H9 (cell line): ENCODE measurements at regions not wholly inside any gene's neighbourhood (a gene's known extent, or its start where the extent isn't known, plus 50 kb on each side); places are given as distances from the start of the nearest gene placed in this dataset.

Experiments used
- DNase-seq: peaks from one replicate; pipeline ENCODE4 v3.0.0-alpha.2; 2017
- H2AFZ ChIP-seq: one replicate; pipeline ENCODE4 v1.6.1; 2013; ENCODE audit warnings: mild to moderate bottlenecking, low read length, control low read depth, moderate library complexity
- H2AK5ac ChIP-seq: 2 replicates; pipeline ENCODE4 v1.6.1; 2013; ENCODE audit warnings: low read length, control low read depth, mixed read lengths; ENCODE audit not compliant: insufficient read length
- H2BK120ac ChIP-seq: one replicate; pipeline ENCODE4 v1.6.1; 2013; ENCODE audit warnings: low read depth, mild to moderate bottlenecking, low read length, control low read depth, inconsistent platforms; ENCODE audit not compliant: poor library complexity, severe bottlenecking
- H2BK12ac ChIP-seq: 2 replicates; pipeline ENCODE4 v1.6.1; 2013; ENCODE audit warnings: low read length, control low read depth, mixed read lengths, low read depth; ENCODE audit not compliant: insufficient read length
- H2BK15ac ChIP-seq: 2 replicates; pipeline ENCODE4 v1.6.1; 2013; ENCODE audit warnings: low read depth, low read length, control low read depth
- H2BK20ac ChIP-seq: one replicate; pipeline ENCODE4 v1.6.1; 2013; ENCODE audit warnings: low read depth, mild to moderate bottlenecking, low read length, control low read depth, inconsistent platforms; ENCODE audit not compliant: poor library complexity, severe bottlenecking
- H2BK5ac ChIP-seq: 2 replicates; pipeline ENCODE4 v1.6.1; 2013; ENCODE audit warnings: low read length, control low read depth, mixed read lengths; ENCODE audit not compliant: insufficient read length
- H3K14ac ChIP-seq: 2 replicates; pipeline ENCODE4 v1.6.1; 2013; ENCODE audit warnings: low read length, control low read depth; ENCODE audit not compliant: insufficient read depth
- H3K18ac ChIP-seq: 2 replicates; pipeline ENCODE4 v1.6.1; 2013; ENCODE audit warnings: low read depth, mild to moderate bottlenecking, mixed read lengths, low read length, control low read depth; ENCODE audit not compliant: insufficient read length
- H3K23ac ChIP-seq: 2 replicates; pipeline ENCODE4 v1.6.1; 2013; ENCODE audit warnings: low read length, control low read depth, mixed read lengths, low read depth; ENCODE audit not compliant: insufficient read length
- H3K23me2 ChIP-seq: 2 replicates; pipeline ENCODE4 v1.6.1; 2013; ENCODE audit warnings: low read depth, mild to moderate bottlenecking, mixed read lengths, low read length, control low read depth; ENCODE audit not compliant: insufficient read length, poor library complexity, severe bottlenecking
- H3K27ac ChIP-seq: 2 replicates; pipeline ENCODE4 v1.5.1; 2013; ENCODE audit warnings: low read length, control low read depth, mixed read lengths, low read depth; ENCODE audit not compliant: insufficient read length
- H3K27me3 ChIP-seq: 2 replicates; pipeline ENCODE4 v1.6.1; 2013; ENCODE audit warnings: low read length, control low read depth, inconsistent platforms; ENCODE audit not compliant: insufficient read depth
- H3K4ac ChIP-seq: 2 replicates; pipeline ENCODE4 v1.6.1; 2013; ENCODE audit warnings: low read depth, mild to moderate bottlenecking, control low read depth, inconsistent platforms, low read length, moderate library complexity
- H3K4me1 ChIP-seq: 2 replicates; pipeline ENCODE4 v1.6.1; 2013; ENCODE audit warnings: low read length, control low read depth, inconsistent platforms; ENCODE audit not compliant: insufficient read depth
- H3K4me2 ChIP-seq: 2 replicates; pipeline ENCODE4 v1.6.1; 2013; ENCODE audit warnings: low read length, control low read depth, mixed read lengths; ENCODE audit not compliant: insufficient read length, insufficient read depth
- H3K56ac ChIP-seq: 2 replicates; pipeline ENCODE4 v1.6.1; 2013; ENCODE audit warnings: low read depth, mild to moderate bottlenecking, mixed read lengths, low read length, control low read depth; ENCODE audit not compliant: insufficient read length
- H3K79me1 ChIP-seq: 2 replicates; pipeline ENCODE4 v1.6.1; 2013; ENCODE audit warnings: low read depth, mild to moderate bottlenecking, moderate library complexity, low read length, control low read depth, inconsistent platforms; ENCODE audit not compliant: insufficient read depth, poor library complexity, severe bottlenecking
- H3K79me2 ChIP-seq: 2 replicates; pipeline ENCODE4 v1.6.1; 2013; ENCODE audit warnings: low read length, control low read depth, inconsistent platforms; ENCODE audit not compliant: insufficient read depth
- H3K9ac ChIP-seq: 2 replicates; pipeline ENCODE4 v1.6.1; 2013; ENCODE audit warnings: low read length, control low read depth, mixed read lengths; ENCODE audit not compliant: insufficient read length; ENCODE audit errors: extremely low read depth
- H3K9me3 ChIP-seq: one replicate; pipeline ENCODE4 v1.6.1; 2013; ENCODE audit warnings: low read depth, low read length, inconsistent platforms; ENCODE audit not compliant: control insufficient read depth
- H3T11ph ChIP-seq: one replicate; pipeline ENCODE4 v1.6.1; 2013; ENCODE audit warnings: mild to moderate bottlenecking, low read length, control low read depth, inconsistent platforms
- H4K20me1 ChIP-seq: one replicate; pipeline ENCODE4 v1.6.1; 2013; ENCODE audit not compliant: control insufficient read depth, insufficient read length, insufficient read depth
- H4K5ac ChIP-seq: 2 replicates; pipeline ENCODE4 v1.6.1; 2013; ENCODE audit warnings: low read depth, mild to moderate bottlenecking, mixed read lengths, low read length, control low read depth; ENCODE audit not compliant: insufficient read length
- H4K8ac ChIP-seq: replicated peaks from 2 replicates; pipeline ENCODE4 v1.6.1; 2013; ENCODE audit warnings: low read length, control low read depth, mixed read lengths, low read depth; ENCODE audit not compliant: insufficient read length
- H4K91ac ChIP-seq: 2 replicates; pipeline ENCODE4 v1.6.1; 2013; ENCODE audit warnings: low read depth, mild to moderate bottlenecking, moderate library complexity, mixed read lengths, low read length, control low read depth; ENCODE audit not compliant: insufficient read length
- H3K27ac Mint-ChIP-seq, 3 experiments: 2 replicates in 2 of 3; 3 replicates in 1 of 3; pipeline ENCODE4 v1.8.0; 2020 to 2021; ENCODE audit warnings: mixed read lengths in 3 of 3, mild to moderate bottlenecking in 1 of 3, moderate library complexity in 1 of 3
- H3K27me3 Mint-ChIP-seq: 2 replicates; pipeline ENCODE4 v1.8.0; 2021; ENCODE audit warnings: low read depth, mild to moderate bottlenecking, moderate library complexity, mixed read lengths
- H3K36me3 Mint-ChIP-seq, 3 experiments: 2 replicates in 2 of 3; 3 replicates in 1 of 3; pipeline ENCODE4 v1.8.0; 2020 to 2021; ENCODE audit warnings: low read depth in 3 of 3, mixed read lengths in 3 of 3; ENCODE audit not compliant: insufficient read depth in 1 of 3
- H3K4me1 Mint-ChIP-seq, 2 experiments: 2 replicates each; pipeline ENCODE4 v1.8.0; 2020; ENCODE audit warnings: mixed read lengths in 2 of 2
- H3K4me3 Mint-ChIP-seq, 2 experiments: 2 replicates in 1 of 2; 3 replicates in 1 of 2; pipeline ENCODE4 v1.8.0; 2020 to 2021; ENCODE audit warnings: mild to moderate bottlenecking in 2 of 2, mixed read lengths in 2 of 2, moderate library complexity in 1 of 2
- H3K9me3 Mint-ChIP-seq, 2 experiments: 2 replicates in 1 of 2; 3 replicates in 1 of 2; pipeline ENCODE4 v1.8.0; 2020; ENCODE audit warnings: mild to moderate bottlenecking in 2 of 2, mixed read lengths in 2 of 2, moderate library complexity in 1 of 2
- CTCF ChIP-seq: fragments of 200-600 bp; sonication (generic); conservative IDR thresholded peaks from 3 replicates; pipeline ENCODE4 v1.8.0; 2021; ENCODE audit warnings: antibody characterized with exemption, mild to moderate bottlenecking
- WGBS: extraction: QIAGEN DNeasy Blood & Tissue Kit; methylation state at CpG from one replicate; pipeline ENCODE4 v1.1.7; 2013; ENCODE audit warnings: missing lambda C conversion rate, low lambda C conversion rate, mixed read lengths; ENCODE audit not compliant: insufficient read length; ENCODE audit errors: extremely low coverage; 5-methylcytosine and 5-hydroxymethylcytosine counted together

GRCh38 chr12:19940267-19940666 is 428.1 kb upstream of the PDE3A start:
- Histone ChIP-seq H3K79me2 (no peaks in the 10 kb centered on the region), H4K8ac (no peak overlapping the region), H3K14ac (no peak overlapping the region), H2AK5ac (no peak overlapping the region), H2BK20ac (no peak overlapping the region), H2BK12ac (no peak overlapping the region), H4K20me1 (no peaks in the 10 kb centered on the region), H2BK5ac (no peak overlapping the region), H3K23ac (no peak overlapping the region), H3K4ac (no peak overlapping the region), H3K4me1 (no peaks in the 10 kb centered on the region), H4K5ac (no peak overlapping the region), H2AFZ (no peak overlapping the region), H3K27me3 (no peaks in the 10 kb centered on the region), H3K79me1 (no peaks in the 10 kb centered on the region), H3K27ac (no peak overlapping the region), H3K18ac (no peak overlapping the region), H3K4me2 (no peak overlapping the region), H3K9me3 (no peaks in the 10 kb centered on the region), H3K9ac (no peak overlapping the region), H2BK15ac (no peak overlapping the region), H4K91ac (no peak overlapping the region), H2BK120ac (no peak overlapping the region), H3T11ph (no peak overlapping the region), H3K23me2 (no peaks in the 10 kb centered on the region), H3K56ac (no peak overlapping the region)
- no peak for DNase-seq
- no peak overlapping the region for H3K4me3 Mint-ChIP-seq
- H3K4me1 Mint-ChIP-seq = peaks cover 9 to 11% of the 10 kb centered on the region in 2 experiments
- no peaks in the 10 kb centered on the region for H3K27me3 Mint-ChIP-seq
- no peaks in the 10 kb centered on the region for H3K36me3 Mint-ChIP-seq
- H3K9me3 Mint-ChIP-seq = no peaks in the 10 kb centered on the region
- no peak for TF ChIP-seq CTCF
- no peak overlapping the region for H3K27ac Mint-ChIP-seq
- WGBS = no CpG with 5 or more reads among the region's 4 CpGs
